ENCODE measurements at regions not wholly inside any gene's neighbourhood (a gene's known extent, or its start where the extent isn't known, plus 50 kb on each side); places are given as distances from the start of the nearest gene placed in this dataset.

GRCh38 chr17:15083225-15083624, 181.9 kb downstream of the PMP22 start:
- TF ChIP-seq CTCF (IDR thresholded peaks at IDR 0.05) = no peak
- TF ChIP-seq POLR2A (IDR thresholded peaks at IDR 0.05) = no peak

All from uterus (tissue), 2 donors.